ENCODE measurements at regions not wholly inside any gene's neighbourhood (a gene's known extent, or its start where the extent isn't known, plus 50 kb on each side); places are given as distances from the start of the nearest gene placed in this dataset.
"Not testable (repeated sequence)": the region's sequence is repeated elsewhere in the genome, so short reads cannot be mapped to it uniquely, and the experiment has no call there.

GRCh38 chr17:27085517-27085916 lies 208.4 kb upstream of the WSB1 start:
- peaks cover 0 to 6% of the 10 kb centered on the region in 2 donors for H3K9me3 Mint-ChIP-seq

GRCh38 chr17:27086526-27086925 lies 207.4 kb upstream of the WSB1 start:
- ATAC-seq, result no peak
- 67% methylated on average over 1 of the region's 4 CpGs for WGBS (ENCODE audit: insufficient coverage)
- intact Hi-C loops (cut with micrococcal nuclease), result no loop called here
- Histone ChIP-seq H3K4me3 (ENCODE audit: low read length) (no peak overlapping the region), H3K27me3 (ENCODE audit: control insufficient read depth, insufficient read depth, low read length) (no peaks in the 10 kb centered on the region), H3K36me3 (ENCODE audit: control insufficient read depth, insufficient read depth, low read length) (no peaks in the 10 kb centered on the region), H3K27ac (ENCODE audit: low read length) (no peak overlapping the region), H3K4me1 (ENCODE audit: control insufficient read depth, insufficient read depth, low read length) (no peaks in the 10 kb centered on the region), H3K9me3 (ENCODE audit: control insufficient read depth, insufficient read depth, low read length) (no peaks in the 10 kb centered on the region)
- H3K9me3 Mint-ChIP-seq, result peaks cover 0 to 6% of the 10 kb centered on the region in 2 donors
- H3K27ac Mint-ChIP-seq, result no peak overlapping the region
- DNase-seq, result no peak
- TF ChIP-seq CTCF (IDR thresholded peaks at IDR 0.05), result no peak
- H3K36me3 Mint-ChIP-seq, result no peaks in the 10 kb centered on the region
- no peak overlapping the region for H3K4me3 Mint-ChIP-seq
- H3K27me3 Mint-ChIP-seq (ENCODE audit: low read depth in 2 of 2), result peaks cover 3 to 6% of the 10 kb centered on the region in 2 donors
- H3K4me1 Mint-ChIP-seq, result no peaks in the 10 kb centered on the region

More at GRCh38 chr17:27085517-27085916, 208.4 kb upstream of the WSB1 start:
- Mint-ChIP-seq H3K4me1 (no peaks in the 10 kb centered on the region), H3K27ac (no peak overlapping the region), H3K27me3 (ENCODE audit: low read depth in 2 of 2) (peaks cover 3 to 6% of the 10 kb centered on the region in 2 donors), H3K36me3 (no peaks in the 10 kb centered on the region), H3K4me3 (no peak overlapping the region)
- no peaks in the 10 kb centered on the region for H3K27me3 ChIP-seq (ENCODE audit: control insufficient read depth, insufficient read depth, low read length)
- no peaks in the 10 kb centered on the region for H3K4me1 ChIP-seq (ENCODE audit: control insufficient read depth, insufficient read depth, low read length)
- intact Hi-C loops (cut with micrococcal nuclease), result no loop called here
- no peak for TF ChIP-seq CTCF (IDR thresholded peaks at IDR 0.05)
- H3K9me3 ChIP-seq (ENCODE audit: control insufficient read depth, insufficient read depth, low read length), result no peaks in the 10 kb centered on the region
- H3K27ac ChIP-seq (ENCODE audit: low read length), result no peak overlapping the region
- WGBS (ENCODE audit: insufficient coverage), result 73% methylated on average over 1 of the region's 2 CpGs
- DNase-seq (no peak), ATAC-seq (no peak)
- no peaks in the 10 kb centered on the region for H3K36me3 ChIP-seq (ENCODE audit: control insufficient read depth, insufficient read depth, low read length)
- no peak overlapping the region for H3K4me3 ChIP-seq (ENCODE audit: low read length)

- Histone ChIP-seq H3K4me1 (ENCODE audit: control insufficient read depth, insufficient read depth, low read length) (no peaks in the 10 kb centered on the region), H3K36me3 (ENCODE audit: control insufficient read depth, insufficient read depth, low read length) (no peaks in the 10 kb centered on the region), H3K4me3 (ENCODE audit: low read length) (no peak overlapping the region), H3K9me3 (ENCODE audit: control insufficient read depth, insufficient read depth, low read length) (no peaks in the 10 kb centered on the region), H3K27me3 (ENCODE audit: control insufficient read depth, insufficient read depth, low read length) (no peaks in the 10 kb centered on the region), H3K27ac (ENCODE audit: low read length) (no peak overlapping the region)
- H3K9me3 Mint-ChIP-seq, result peaks cover 0 to 6% of the 10 kb centered on the region in 2 donors
- no peak overlapping the region for H3K27ac Mint-ChIP-seq
- no peak for TF ChIP-seq CTCF (IDR thresholded peaks at IDR 0.05)
- 75% methylated on average over 5 of the region's 5 CpGs for WGBS (ENCODE audit: insufficient coverage)
- H3K4me1 Mint-ChIP-seq, result no peaks in the 10 kb centered on the region
- intact Hi-C loops (cut with micrococcal nuclease), result no loop called here
- H3K36me3 Mint-ChIP-seq, result no peaks in the 10 kb centered on the region
- H3K27me3 Mint-ChIP-seq (ENCODE audit: low read depth in 2 of 2), result peaks cover 3 to 6% of the 10 kb centered on the region in 2 donors
- no peak for ATAC-seq
- DNase-seq, result no peak
- H3K4me3 Mint-ChIP-seq, result no peak overlapping the region
Observed at GRCh38 chr17:27087935-27088766, 205.8 kb upstream of the WSB1 start.

- no peaks in the 10 kb centered on the region for H3K27me3 ChIP-seq (ENCODE audit: control insufficient read depth, insufficient read depth, low read length)
- DNase-seq (no peak), ATAC-seq (no peak)
- H3K4me3 ChIP-seq (ENCODE audit: low read length), result no peak overlapping the region
- H3K4me1 Mint-ChIP-seq, result no peaks in the 10 kb centered on the region
- peaks cover 0 to 6% of the 10 kb centered on the region in 2 donors for H3K9me3 Mint-ChIP-seq
- no peak overlapping the region for H3K4me3 Mint-ChIP-seq
- no peaks in the 10 kb centered on the region for H3K36me3 ChIP-seq (ENCODE audit: control insufficient read depth, insufficient read depth, low read length)
- peaks cover 3% of the 10 kb centered on the region in 2 donors for H3K27me3 Mint-ChIP-seq (ENCODE audit: low read depth in 2 of 2)
- no peaks in the 10 kb centered on the region for H3K36me3 Mint-ChIP-seq
- no peak for TF ChIP-seq CTCF (IDR thresholded peaks at IDR 0.05)
- no peak overlapping the region for H3K27ac ChIP-seq (ENCODE audit: low read length)
- intact Hi-C loops (cut with micrococcal nuclease), result no loop called here
- no peaks in the 10 kb centered on the region for H3K4me1 ChIP-seq (ENCODE audit: control insufficient read depth, insufficient read depth, low read length)
- 60% methylated on average over 8 of the region's 8 CpGs for WGBS (ENCODE audit: insufficient coverage)
- H3K27ac Mint-ChIP-seq, result no peak overlapping the region
- no peaks in the 10 kb centered on the region for H3K9me3 ChIP-seq (ENCODE audit: control insufficient read depth, insufficient read depth, low read length)
Observed at GRCh38 chr17:27088767-27089078, 205.2 kb upstream of the WSB1 start.

- H3K27me3 ChIP-seq (ENCODE audit: control insufficient read depth, insufficient read depth, low read length); intact Hi-C loops (cut with micrococcal nuclease); H3K36me3 Mint-ChIP-seq; H3K4me3 ChIP-seq (ENCODE audit: low read length); H3K9me3 Mint-ChIP-seq; ATAC-seq; H3K27ac ChIP-seq (ENCODE audit: low read length); H3K27ac Mint-ChIP-seq; H3K4me1 Mint-ChIP-seq; DNase-seq; H3K4me3 Mint-ChIP-seq; H3K36me3 ChIP-seq (ENCODE audit: control insufficient read depth, insufficient read depth, low read length); H3K4me1 ChIP-seq (ENCODE audit: control insufficient read depth, insufficient read depth, low read length); H3K9me3 ChIP-seq (ENCODE audit: control insufficient read depth, insufficient read depth, low read length); H3K27me3 Mint-ChIP-seq (ENCODE audit: low read depth in 2 of 2): not testable (repeated sequence)
- WGBS (ENCODE audit: insufficient coverage), result 67% methylated on average over 27 of the region's 29 CpGs
Observed at GRCh38 chr17:27089079-27089928, 204.6 kb upstream of the WSB1 start.
